ENCODE measurements at regions not wholly inside any gene's neighbourhood (a gene's known extent, or its start where the extent isn't known, plus 50 kb on each side); places are given as distances from the start of the nearest gene placed in this dataset.

DNA sequence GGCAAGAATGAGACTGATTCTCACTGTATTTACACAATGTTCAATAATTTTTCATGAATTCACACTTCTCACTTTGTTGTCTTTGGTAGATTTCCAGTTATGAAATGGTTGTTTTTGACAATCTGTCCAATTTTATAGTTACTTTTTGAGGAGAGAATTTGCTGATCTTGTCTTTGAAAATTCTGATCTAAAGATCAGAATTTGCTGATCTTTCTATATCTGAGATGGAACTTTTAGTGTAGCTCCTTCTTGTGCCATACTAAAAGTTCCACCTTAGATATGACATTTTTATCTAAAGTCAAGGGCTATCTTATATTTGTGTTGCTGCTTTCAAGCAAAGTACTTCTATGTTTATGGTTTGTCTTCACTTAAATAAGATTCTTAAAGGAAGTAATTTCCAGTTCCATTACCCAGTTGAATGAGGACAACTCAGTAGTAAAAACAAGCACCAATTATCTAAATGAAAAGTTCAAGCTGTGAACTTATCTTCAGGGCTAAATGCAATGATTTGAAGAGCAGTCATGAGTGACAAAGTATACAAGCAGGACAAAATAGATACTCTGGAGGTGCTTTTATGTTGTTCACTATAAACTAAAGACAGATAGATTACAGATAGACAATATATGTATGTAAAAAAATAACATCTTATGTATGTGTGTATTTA lies 76.4 kb upstream of the FOXG1 start:
- DNase-seq (ENCODE audit: insufficient read length, low spot score): no peak
- FAIRE-seq: no peak

DNA sequence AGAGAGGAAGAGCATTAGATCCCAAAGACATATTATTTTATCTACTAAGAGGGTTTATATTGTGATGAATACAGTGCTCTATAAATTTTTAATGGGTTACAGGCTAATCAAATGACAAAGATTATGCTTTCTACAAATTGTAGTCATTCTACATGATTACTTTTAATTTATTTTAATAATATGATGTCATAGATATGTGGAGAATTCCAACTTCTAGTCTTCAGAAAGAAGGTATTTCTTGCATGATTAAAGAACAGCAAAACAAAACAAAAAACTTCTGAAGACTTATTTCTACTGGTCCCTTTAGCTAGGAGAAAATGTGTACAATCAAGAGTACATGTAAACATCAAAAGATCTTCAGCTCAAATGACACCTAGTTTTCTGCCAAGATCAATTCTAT lies 71.5 kb upstream of the FOXG1 start:
- FAIRE-seq (no peak), DNase-seq (ENCODE audit: insufficient read length, low spot score) (no peak)

DNA sequence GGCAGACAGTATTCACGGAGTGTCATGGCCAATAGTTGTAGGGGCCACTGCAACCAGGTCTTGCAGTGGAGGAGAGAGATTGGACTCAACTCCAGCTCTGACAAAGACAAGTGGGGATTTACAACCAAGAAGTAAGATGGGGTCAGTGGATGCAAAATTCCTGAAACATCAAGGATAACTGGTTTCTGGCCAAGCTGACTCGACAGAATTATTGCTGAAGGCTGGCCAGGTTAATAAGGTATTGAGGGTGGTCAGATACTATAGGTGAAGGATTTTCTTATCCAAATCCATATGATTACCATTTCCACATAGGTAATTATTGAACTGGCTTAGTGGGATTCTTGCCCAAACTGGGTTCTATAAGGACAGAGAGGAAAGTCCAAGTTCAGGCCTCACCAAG lies 64.9 kb upstream of the FOXG1 start:
- no peak for DNase-seq (ENCODE audit: insufficient read length, low spot score)
- FAIRE-seq: no peak

DNA sequence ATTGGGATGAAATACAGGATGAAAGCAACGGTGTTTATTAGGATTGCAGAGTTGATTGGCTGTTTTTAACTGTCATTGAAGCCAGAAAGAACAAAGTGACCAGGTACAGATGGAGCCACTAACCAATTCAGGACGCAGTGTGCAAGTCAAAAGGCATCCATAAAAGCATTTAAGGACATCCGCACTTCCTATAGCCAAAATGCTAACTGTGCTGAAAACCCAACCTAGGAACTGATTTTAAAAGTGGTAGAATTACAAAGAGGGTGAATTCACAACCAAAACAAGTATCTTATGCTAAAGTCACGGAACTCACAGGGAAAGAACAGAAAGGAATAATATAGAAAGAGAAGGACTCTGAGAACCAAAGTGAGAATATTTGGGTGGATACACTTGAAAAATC lies 63.1 kb upstream of the FOXG1 start:
- DNase-seq (ENCODE audit: insufficient read length, low spot score) (no peak), FAIRE-seq (no peak)

DNA sequence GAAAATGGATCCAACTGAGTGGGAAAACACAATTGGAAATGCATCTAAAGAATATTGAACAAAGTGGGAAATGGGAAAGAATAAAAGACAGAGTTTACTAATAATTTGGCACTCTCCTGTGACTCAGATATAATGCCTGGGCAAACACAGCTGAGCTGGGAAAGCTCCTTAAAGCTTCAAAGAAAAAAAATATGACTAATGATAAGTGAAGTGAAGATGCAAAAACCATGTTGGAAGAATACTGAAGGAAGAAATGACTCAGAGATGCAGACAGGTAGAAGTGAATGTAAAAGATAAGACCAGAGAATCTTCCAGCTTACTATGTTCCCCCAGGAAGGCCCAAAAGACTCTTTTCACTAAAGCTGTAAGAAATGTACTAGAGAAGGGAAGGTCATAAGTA lies 62.4 kb upstream of the FOXG1 start:
- DNase-seq (ENCODE audit: insufficient read length, low spot score) (no peak), FAIRE-seq (no peak)

DNA sequence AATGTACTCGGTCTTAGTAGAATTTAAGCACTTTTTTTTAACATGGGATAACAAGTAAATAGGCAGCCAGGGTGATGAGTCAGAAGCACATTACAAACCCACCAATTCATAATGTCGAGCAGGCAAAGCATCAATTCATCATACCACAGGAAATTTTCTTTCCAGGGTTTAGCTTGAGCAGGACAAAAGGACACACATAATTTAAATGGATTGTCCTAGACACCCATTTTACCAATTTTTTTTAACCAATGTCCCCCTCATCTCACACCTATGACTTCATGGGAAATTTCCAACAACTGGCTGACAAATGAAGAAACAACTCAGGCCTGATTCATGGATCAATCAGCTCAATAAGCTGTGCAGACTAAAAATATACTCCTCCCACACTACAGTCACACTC lies 58.8 kb upstream of the FOXG1 start:
- FAIRE-seq (peak; percentile 86), DNase-seq (ENCODE audit: insufficient read length, low spot score) (peak; percentile 42)

DNA sequence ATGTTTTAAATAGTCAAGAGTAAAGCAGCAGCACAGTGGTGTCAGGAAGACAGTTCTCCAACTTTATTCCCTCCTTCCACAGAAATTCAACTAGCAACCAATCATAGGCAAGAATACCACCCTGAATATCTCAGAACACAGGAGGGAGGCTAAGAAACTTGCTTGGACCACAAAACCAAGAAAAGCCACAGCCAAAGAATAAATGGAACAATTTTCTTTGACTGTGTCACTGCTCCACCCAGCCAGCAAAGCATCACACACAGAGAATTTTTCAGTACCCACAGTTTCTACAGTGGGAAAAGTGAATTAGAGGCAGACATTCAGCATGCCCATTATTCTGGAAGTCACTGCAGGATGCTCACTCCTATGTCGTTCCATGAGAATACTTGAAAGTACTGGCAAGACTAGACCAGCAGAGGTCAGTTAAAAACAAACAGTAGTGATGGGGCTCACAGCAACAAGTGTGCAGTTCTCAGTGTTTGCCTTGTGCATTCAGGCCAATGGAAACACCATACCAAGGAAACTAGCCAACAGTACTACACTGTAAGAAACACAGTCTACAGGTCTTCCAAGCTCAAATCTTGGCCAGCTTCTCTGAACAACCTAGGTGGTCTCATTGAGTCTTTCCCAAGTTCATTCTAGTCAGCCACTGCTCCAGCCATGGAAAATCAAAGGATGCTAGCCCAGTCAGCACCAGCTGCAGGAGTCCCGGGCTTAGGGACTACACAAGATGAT lies 56.8 kb upstream of the FOXG1 start:
- peak; percentile 31 for FAIRE-seq
- DNase-seq (ENCODE audit: insufficient read length, low spot score): no peak

All from HTR-8/SVneo (cell line).